GM19023 (cell line): ENCODE measurements at regions not wholly inside any gene's neighbourhood (a gene's known extent, or its start where the extent isn't known, plus 50 kb on each side); places are given as distances from the start of the nearest gene placed in this dataset.
"Not testable (repeated sequence)": the region's sequence is repeated elsewhere in the genome, so short reads cannot be mapped to it uniquely, and the experiment has no call there.

Source experiments
- ATAC-seq: cut with Tn5 transposase; IDR thresholded peaks from one replicate; pipeline ENCODE4 v1.9.1; 2021; ENCODE audit warnings: mild to moderate bottlenecking, moderate library complexity; ENCODE audit not compliant: unreplicated experiment

GRCh38 chr5:167294882-167295680, 996.4 kb upstream of the WWC1 start:
- no peak for ATAC-seq

DNA sequence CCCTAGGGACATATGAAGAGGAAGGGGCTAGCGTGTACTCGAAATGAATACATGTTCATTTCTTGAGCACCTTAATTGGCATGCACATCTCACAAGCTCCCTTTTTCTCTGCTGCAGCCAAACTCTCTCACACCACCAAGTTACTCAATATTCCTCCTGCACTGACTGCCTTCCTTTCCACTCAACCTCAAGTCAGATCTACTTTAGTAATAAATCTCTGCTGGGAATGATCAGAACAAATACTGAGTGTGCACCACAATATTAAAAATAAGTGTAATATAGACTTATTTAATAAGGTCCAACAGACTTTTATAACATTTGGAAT, 995.8 kb upstream of the WWC1 start:
- no peak for ATAC-seq

DNA sequence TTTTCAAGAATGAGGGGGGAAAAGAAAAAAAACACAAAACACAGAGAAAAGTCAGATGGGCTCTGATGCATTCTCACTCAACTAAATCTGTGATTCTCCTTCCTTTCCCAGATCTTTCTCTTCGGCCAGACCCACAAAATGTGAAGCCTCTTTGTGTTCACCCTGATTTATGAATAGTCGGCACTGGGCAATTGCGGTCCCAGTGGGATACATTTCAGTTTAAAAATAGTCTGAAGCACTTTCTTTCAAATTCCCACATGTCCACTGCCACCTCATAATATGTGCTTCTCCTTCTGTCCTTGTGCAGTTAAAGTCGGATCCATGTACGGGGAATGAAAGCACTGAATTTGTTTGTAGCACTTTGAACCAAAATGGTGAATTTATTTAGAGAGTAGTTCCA, 995.4 kb upstream of the WWC1 start:
- no peak for ATAC-seq

GRCh38 chr5:167296661-167297060, 994.8 kb upstream of the WWC1 start:
- ATAC-seq: no peak

- not testable (repeated sequence) for ATAC-seq
Observed at GRCh38 chr5:167299861-167300260, 991.6 kb upstream of the WWC1 start.

DNA sequence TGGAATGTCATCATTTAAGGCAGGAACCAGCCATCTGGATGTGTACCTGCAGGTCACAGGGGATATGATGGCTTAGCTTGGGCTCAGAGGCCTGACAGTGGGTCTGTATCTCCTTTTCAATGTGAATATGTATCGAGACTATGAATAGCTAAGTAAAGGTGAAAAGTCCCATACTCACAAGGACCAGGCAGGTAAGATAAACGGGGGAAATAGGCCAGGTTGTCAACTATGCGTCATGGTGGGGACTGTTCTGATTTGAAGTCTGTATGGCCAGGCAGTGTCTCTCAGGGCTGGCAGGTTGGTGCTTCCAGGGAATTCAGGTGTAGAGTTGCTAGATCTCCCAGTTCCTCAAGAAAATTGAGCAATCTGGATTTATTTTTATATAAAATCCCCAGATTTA, 987.9 kb upstream of the WWC1 start:
- no peak for ATAC-seq

- no peak for ATAC-seq
Observed at GRCh38 chr5:167304834-167305469, 986.5 kb upstream of the WWC1 start.

DNA sequence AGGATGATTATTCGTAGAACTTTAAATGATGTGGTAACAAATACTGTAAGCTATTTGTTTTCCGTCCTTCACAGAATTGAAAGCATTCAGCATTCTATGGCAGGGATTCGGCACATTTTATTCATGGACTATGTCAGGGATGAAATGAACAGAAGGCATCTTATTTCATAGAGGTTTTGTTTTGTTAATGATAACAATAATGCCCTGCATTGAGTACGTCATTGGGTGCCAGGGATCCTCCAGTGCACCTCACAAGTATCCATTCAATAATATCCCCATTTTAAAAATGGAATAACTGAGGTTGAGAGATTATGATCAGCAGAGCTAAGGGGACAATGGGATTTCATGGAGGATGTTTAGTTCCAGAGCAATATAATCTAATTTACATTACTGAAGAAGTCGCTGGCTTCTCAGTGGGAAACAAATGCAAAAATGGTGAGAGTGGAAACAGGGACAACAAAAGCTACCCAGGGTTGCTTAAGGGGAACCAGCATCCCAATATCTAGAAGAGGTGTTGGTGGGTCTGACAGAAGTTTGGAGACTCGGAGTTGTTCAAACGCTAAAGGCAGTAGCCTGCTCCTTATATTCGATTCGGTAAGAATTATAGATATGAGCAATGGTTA, 985.7 kb upstream of the WWC1 start:
- ATAC-seq: no peak

DNA sequence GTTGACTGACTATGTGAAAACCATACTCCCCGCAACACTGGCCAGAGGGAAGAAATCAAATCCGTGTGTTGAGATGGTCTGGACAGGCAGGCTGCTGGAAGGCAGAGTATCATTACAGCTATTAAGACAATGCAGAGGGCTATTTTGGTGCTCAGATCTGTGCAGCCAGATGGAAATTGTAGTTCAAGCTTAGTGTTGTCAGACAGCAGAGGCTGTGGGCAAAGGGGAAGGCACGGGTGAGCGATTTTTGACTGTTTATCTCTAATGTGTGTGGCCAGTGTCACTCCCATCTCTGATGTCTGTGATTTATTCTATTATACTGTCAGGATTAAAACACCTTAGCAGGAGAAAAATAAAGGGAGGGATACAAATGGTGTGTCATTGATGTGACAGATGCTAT, 984.4 kb upstream of the WWC1 start:
- ATAC-seq: no peak

DNA sequence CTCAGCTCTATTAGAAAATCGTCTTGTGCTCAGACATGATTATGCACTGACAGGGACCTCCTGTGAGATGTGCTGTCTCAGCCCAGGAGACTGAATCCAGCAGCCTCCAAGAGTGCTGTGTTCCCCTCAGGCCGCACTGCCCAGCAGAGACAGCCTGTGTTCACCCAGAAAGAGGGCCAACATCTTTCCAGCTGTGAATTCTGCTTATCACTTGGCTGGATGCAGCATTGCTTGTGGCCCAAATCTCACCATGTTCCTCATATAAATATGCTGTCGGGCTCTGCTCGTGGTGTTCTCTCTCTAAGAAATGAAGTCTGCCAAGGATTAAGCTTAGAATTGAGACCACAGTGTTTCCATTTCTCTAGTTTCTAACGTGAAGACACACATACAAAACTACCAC, 983.0 kb upstream of the WWC1 start:
- ATAC-seq: no peak

- ATAC-seq: no peak
Observed at GRCh38 chr5:167309941-167310517, 981.4 kb upstream of the WWC1 start.

DNA sequence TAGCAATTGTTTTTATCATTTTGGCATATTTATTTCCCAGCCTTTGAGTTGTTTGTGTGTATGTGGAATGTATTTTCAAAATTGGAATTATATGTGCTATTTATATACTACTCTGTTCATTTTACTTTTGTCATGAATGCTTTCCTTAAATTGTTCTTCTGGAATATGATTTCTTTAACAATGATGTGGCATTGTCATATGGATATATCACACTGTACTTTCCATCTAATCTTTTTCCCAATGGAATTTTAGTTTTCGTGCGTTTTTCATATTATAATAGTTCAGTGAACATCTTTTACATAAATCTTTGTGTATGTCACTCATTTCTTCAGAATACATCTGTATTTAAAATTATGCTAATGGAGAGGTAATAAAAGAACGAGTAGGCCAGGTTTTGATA, 980.1 kb upstream of the WWC1 start:
- ATAC-seq: no peak

DNA sequence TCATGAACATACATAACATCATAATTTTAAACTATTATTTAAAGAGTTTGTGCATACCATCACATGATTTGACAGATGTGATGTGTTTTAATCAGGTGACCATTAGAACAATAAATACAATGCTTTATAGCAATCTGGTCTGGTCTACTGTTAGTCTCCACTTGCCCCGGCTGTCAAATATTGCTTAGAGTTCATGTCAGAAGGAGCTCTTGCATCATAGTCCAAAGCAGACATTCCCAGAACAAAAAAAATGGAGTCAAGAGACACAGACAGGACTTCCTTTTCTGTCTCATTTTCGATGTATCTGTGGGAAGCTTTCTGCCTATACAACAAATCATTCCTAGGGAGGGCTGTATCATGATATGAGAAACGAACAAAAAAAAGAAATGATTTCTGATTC, 979.2 kb upstream of the WWC1 start:
- no peak for ATAC-seq

DNA sequence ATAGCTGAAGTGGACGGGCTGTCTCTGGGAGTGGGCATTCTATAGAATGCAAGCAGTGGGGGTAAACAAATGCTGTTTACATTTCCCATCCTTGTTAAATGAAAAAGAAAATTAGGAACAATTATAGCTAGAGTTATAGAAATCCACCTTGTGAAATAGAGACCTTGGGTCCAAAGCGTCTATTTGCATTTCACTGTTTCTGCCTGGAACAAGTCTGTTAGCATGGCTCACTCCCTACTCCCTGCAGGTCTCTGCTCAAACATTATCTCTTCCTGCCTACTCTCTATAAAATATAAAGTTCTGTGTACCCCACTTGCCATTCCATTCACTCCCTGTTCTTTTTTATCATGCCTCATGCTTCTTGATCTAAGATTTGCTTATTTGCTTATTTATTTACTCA, 975.7 kb upstream of the WWC1 start:
- ATAC-seq: no peak

GRCh38 chr5:167317884-167318283, 973.6 kb upstream of the WWC1 start:
- ATAC-seq: no peak

DNA sequence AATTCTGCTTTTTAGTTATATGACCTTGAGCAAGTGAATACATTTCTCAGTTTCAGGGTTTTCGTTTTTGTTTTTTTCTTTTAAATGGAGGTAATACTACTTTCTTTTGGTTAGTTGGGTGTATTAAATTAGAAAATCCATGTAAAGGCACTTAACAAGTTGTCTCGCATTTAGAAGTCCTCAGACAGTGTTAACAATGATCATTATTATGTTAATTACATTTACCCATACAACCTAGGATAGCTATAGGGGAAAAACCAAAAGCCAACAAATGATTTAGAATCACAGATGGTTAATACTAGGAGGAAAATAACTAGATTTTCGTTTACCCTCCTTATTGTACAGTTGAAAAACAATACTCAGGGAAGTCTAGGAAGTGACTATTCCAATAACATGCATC, 972.2 kb upstream of the WWC1 start:
- ATAC-seq: no peak

DNA sequence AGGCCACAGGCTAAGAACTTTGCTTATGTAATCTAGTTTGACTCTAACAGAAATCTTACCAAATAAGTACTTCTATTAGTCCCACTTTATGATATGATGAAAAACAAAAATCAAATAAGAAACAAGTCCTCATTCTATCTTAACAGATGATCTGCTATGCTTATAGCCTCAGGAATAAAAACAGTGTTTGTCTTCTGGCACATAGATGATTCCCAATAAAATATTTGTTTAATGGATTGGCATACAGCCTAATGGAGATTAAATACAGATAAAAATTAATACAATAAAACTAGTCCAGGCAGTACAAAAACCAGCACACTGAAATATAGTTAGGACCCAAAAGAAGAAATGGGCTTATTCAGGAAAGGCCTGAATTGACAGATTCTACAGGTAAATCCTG, 971.4 kb upstream of the WWC1 start:
- ATAC-seq: no peak

DNA sequence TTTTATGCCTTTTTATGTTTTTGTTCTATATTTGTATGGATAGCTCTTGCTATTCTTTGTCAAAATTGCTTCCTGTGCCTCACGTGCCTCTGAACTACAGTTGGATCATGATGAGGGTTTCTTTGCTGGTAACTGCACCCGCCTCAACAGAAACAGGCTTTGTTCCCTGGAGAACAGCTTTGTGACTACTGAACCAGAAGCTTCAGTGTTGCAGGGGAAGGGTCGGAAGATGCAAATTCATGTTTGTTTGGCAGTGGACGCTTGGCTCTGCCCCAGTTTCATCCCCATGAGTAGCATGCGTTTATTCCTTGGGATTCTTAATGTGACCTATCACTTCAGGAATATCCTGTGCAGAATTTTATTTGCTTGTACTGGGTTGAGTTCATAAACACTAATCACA, 959.1 kb upstream of the WWC1 start:
- no peak for ATAC-seq

- ATAC-seq: no peak
Observed at GRCh38 chr5:167336161-167336560, 955.3 kb upstream of the WWC1 start.

GRCh38 chr5:167339205-167339604, 952.2 kb upstream of the WWC1 start:
- ATAC-seq: no peak

GRCh38 chr5:167346461-167346860, 945.0 kb upstream of the WWC1 start:
- ATAC-seq: no peak
